GM15510 (cell line): ENCODE measurements at regions not wholly inside any gene's neighbourhood (a gene's known extent, or its start where the extent isn't known, plus 50 kb on each side); places are given as distances from the start of the nearest gene placed in this dataset.

Experiments
- POLR2A ChIP-seq: IDR thresholded peaks from 3 replicates; pipeline ENCODE4 v1.6.1; 2011; ENCODE audit warnings: borderline replicate concordance; ENCODE audit not compliant: insufficient read length; ENCODE audit errors: extremely low read depth

- TF ChIP-seq POLR2A = no peak
Observed at GRCh38 chr14:53295985-53296582, 143.0 kb upstream of the DDHD1 start.

GRCh38 chr14:53295372-53295771 is 142.2 kb upstream of the DDHD1 start:
- no peak for TF ChIP-seq POLR2A

- no peak for TF ChIP-seq POLR2A
Observed at GRCh38 chr14:53286301-53286700, 133.2 kb upstream of the DDHD1 start.

GRCh38 chr14:53285821-53286220 is 132.7 kb upstream of the DDHD1 start:
- no peak for TF ChIP-seq POLR2A

GRCh38 chr14:53285064-53285463 is 131.9 kb upstream of the DDHD1 start:
- no peak for TF ChIP-seq POLR2A

GRCh38 chr14:53278602-53279506 is 125.7 kb upstream of the DDHD1 start:
- TF ChIP-seq POLR2A = no peak

GRCh38 chr14:53273671-53274072 is 120.5 kb upstream of the DDHD1 start:
- TF ChIP-seq POLR2A = no peak

GRCh38 chr14:53265025-53265424 is 111.9 kb upstream of the DDHD1 start:
- no peak for TF ChIP-seq POLR2A

- no peak for TF ChIP-seq POLR2A
Observed at GRCh38 chr14:53260928-53261327, 107.8 kb upstream of the DDHD1 start.

GRCh38 chr14:53260286-53260685 is 107.2 kb upstream of the DDHD1 start:
- no peak for TF ChIP-seq POLR2A

- TF ChIP-seq POLR2A = no peak
Observed at GRCh38 chr14:53252141-53252540, 99.0 kb upstream of the DDHD1 start.

- no peak for TF ChIP-seq POLR2A
Observed at GRCh38 chr14:53249059-53249458, 95.9 kb upstream of the DDHD1 start.

GRCh38 chr14:53247596-53248370 is 94.7 kb upstream of the DDHD1 start:
- TF ChIP-seq POLR2A = no peak

- TF ChIP-seq POLR2A = no peak
Observed at GRCh38 chr14:53237488-53237887, 84.4 kb upstream of the DDHD1 start.

GRCh38 chr14:53236708-53237107 is 83.6 kb upstream of the DDHD1 start:
- no peak for TF ChIP-seq POLR2A

GRCh38 chr14:53231171-53231570 is 78.0 kb upstream of the DDHD1 start:
- no peak for TF ChIP-seq POLR2A

- no peak for TF ChIP-seq POLR2A
Observed at GRCh38 chr14:53228966-53229365, 75.8 kb upstream of the DDHD1 start.
